Stimulated activated naive CD4-positive, alpha-beta T cell treated with Interleukin-2 at 50 U/mL for 16 hours (primary cell): ENCODE measurements at regions not wholly inside any gene's neighbourhood (a gene's known extent, or its start where the extent isn't known, plus 50 kb on each side); places are given as distances from the start of the nearest gene placed in this dataset.

ENCODE experiments used
- DNase-seq: peaks from one replicate; lab custom pipeline; 2025; lab: John Stamatoyannopoulos, UW

DNA sequence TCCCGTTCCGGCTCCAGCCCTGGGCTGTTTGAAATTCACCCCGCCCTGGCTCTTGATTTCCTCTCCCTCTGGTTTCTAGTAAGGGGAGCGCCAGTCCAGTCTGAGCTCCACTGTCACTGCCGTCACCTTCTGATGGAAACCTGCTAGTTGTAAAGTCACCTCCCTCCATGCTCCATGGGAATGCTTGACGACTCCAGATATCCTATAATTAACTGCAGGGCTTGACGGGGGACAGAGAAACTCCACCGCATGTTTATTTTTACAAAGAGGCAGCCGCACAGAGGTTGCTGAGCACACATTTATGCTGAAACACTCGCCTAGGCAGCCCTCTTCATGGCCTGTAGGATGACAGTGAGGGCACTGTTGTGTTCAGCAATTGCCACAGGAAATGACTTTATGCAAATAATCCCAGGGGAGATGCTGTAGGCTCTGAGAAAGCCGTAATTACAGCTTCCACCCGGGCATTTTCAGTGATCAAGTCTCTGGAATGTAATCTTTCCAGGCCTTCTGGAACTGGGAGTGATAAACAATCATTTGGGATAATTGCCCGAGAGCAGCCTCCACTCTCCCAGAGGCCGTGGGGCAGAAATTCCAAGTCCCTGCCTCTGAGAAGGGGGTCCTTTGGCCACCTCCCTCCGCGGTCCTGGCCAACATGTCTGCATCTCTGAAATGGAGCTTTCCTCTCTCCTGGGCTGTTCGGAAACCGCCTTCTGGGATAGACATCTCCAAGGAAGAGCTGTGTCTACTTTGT is 300.5 kb downstream of the KLF6 start:
- no peak for DNase-seq

DNA sequence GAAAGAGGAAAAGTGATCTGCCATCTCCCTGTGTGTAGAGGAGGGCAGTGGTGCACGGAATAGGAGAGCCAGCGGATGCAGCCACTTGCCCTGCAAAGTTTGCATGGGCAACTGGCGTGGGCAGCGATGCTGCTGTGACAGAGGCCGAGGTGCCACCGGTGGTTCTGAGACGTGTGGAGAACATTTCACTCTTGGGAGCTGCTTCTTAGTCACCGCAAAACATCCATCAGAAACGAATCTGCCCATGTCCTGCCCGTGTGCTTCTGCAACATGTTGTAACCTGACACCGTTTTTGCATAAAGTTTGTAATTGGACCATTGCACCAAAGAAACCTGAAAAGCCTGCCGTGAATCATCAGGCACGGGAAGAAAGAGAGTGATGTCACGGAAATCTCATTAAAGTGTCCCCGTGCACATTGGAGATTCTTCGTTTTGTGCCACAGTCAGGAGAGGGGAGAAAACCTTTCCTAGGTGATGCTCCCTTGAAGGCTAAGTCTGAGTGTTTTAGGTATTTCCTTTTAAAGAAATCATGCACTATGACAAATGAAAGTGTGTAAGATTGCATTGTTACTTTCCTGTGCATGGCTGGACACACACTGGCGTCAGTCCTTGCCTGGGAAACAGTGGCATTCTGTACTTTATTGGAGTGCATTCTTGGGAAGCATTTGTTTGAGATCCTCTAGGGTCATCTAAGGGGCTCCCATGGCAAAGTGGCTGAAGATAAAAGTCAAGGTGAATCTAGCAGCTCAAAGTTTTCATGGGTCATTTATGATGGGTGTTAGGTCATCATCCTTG is 302.6 kb downstream of the KLF6 start:
- no peak for DNase-seq

DNA sequence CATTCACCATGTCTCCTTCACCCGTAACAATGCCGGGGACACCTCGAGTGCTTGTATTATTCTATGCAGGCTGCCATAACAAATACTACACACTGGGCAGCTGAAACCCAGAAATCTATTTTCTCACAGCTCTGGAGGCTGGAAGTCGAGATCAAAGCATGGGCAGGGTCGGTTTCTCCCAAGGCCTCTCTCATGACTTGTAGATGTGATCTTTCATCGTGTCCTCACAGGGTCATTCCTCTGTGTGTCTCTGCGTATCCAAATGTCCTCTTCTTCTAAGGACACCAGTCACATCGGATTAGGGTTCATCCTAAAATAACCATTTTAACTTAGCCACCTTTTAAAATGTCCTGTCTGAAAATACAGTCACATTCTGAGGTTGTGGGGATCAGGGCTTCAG is 303.5 kb downstream of the KLF6 start:
- DNase-seq, result no peak

DNA sequence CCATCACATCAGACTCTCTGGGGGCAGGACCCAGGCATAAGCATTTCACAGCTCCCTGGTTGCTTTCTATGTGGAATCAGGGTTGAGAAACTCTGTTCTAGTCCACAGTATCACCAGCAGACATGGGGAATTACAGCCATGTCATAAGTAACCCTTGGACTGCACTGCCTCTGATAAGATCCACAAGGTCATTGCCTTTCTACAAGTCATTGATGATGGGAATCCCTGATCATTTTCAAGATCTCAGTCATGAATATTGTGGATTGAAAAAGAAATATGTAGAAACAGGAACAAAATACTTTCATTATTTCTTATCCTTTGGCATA is 304.1 kb downstream of the KLF6 start:
- no peak for DNase-seq

DNA sequence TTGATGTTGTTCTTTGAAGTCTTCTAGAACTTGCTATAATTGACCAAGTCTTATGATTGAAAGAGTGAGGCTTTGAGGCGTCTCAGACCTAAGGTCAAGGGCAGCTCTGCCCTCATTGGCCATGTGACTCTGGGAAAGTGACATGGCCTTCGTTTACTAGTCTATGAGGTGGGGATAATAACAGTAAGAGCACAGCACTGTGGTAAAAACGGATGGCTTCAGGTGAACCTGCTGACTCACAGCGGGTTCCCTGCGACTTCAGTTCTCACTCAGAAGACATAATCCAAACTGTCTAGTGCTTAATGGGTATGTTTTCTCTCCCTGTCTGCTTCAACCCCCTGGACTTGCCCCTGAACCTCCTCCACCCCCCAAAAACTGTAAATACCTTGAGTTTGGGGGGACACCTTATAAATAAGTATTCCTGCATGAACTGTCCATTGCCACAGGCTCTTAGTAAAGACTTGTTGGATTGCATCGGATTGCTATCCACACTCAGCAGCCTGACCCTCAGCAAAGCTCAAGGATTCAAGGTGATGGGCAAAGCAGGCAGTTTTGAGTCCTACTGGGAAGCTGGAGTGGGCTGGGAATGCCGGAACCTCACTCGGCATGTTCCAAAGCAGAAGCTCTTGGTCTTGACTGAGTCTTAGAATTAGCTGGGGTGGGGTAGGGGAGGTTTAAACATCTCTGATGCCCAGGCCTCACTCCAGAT is 304.6 kb downstream of the KLF6 start:
- DNase-seq, result no peak

DNA sequence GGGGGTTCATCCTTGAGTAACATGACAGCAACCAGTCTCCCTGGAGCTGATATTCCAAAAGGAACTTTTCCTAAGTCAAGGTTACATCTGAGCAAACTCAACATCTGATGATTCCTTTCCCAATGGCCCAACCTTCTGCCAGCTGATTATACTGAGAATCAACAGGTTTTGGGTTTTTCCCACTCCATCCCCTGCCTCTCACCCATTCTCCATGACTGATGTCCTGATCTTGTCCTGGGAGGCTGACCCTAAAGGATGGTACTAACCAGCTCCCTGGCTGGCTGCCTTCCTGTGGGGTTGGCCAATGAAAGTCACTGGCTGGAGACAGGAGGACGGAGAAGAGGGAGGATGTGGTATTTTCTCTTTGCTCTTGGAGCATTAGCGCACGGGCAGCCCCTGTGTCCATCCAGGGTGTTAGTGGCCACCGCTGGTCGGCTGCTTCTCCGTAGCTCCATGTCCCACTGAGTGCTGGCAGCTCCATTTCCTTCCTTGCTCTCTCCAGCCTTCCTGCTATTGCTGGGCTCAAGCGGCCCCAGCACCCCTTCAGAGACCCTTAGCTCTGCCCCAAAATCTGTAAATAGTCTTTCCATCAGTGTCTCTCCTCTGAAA is 306.2 kb upstream of the PITRM1 start:
- DNase-seq, result no peak

DNA sequence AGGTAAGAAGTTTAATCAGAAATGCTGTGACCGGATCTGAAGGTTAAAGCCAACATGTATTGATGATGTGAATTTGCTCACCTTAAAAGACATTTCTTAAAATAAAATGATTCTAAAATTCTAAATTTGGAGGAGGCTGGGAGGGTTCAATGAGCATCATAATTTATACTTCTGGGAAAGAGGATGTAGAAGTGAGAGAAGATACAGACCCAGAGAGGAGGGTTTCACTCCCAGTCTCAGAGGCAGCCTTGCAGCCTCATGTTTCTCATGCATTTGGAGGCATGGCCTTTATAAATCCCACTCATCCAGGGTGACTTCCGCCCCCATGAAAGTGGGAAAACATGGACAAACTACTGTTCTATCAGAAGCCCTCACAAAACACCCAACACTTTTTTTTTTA is 305.6 kb upstream of the PITRM1 start:
- DNase-seq, result no peak

DNA sequence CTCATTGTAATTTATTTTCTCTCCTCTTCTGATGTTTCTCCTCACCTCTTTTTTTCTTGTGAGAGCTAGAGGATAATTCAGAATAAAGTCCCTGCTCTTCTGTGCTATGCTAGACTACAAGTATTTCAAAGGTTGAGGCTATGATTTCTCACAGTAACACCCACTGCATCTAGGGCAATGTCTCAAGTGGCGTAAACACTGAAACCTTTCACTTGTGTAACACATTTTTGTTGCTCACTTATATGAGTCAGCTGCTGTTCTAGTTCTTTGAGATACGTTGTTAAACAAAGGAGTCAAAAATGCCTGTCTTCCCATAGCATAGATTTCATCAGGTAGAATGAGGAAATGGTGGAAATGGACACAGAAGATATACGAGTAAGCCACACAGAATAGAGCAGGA is 305.1 kb upstream of the PITRM1 start:
- no peak for DNase-seq

DNA sequence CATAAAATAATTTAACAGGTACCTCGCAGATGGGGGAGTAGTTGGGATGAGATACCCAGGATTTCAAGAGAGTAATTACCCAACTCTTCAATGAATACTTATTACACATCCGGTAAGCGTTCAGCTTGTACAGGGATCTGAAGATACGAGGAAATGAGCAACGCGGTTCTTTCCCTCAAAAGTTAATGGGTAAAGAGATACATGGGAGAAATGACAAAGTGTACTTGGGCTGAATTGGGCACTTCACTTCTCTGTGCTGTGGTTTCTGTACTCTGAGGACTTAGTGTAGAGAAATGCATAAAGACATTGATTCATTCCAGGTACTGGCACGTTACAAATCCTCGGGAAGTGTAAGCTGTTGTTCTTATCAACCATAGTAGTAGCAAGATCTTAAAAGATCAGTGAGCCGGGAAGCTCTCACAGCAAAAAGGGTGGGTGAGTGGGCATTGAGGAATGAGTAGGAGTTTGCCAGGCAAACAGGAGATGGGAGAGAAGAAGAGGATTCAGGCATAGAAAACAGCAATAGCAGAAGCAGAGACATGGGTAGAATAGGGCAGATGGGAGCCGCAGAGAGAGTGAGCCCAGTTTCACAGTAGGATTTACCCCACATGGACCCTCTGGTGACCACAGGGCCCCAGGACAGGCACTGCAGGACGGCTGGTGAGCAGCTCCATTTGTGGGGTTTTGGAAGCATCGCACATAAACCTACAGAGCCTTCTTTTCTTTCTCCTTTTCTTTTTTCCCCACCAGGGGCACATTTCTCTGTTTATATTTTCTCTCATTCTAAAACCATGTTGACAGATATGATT is 304.3 kb upstream of the PITRM1 start:
- DNase-seq, result no peak

DNA sequence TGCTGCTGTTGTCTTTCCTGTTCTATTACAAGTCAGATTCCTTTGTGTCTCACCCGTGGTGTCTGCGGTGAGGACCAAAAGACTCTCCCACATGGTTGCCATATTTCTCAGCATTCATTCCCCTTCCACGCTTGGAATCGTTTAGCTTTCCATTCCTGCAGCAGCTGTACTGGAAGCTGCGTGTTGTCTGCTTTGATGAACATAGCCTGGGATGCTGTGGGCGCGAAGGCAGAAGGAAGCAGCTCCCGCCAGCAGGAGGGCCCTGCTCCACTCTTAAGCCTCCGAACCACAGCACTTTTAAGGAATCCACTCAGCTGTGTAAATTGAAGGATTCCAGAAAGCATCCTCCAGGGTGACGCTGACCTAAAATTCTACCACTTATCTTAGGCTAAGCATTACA is 303.6 kb upstream of the PITRM1 start:
- DNase-seq, result no peak

DNA sequence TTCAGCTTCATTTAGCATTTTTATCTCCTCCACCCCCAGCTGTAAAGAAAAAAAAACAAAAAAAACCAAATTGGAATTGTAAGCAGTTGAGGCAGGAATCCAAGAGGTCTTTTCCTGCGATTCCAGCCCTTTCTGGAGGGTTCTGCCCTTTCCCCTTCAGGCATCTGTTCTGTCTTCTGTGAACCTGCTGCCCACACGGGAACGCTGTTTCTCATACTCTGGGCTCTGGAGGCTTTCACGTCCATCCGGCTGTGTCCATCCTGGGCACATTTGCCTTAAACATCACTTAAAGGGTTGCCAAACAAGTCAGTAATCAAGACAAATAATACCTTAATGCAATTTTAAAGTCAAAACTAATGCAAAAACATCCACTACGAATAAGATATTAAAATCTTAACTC is 302.8 kb upstream of the PITRM1 start:
- no peak for DNase-seq

DNA sequence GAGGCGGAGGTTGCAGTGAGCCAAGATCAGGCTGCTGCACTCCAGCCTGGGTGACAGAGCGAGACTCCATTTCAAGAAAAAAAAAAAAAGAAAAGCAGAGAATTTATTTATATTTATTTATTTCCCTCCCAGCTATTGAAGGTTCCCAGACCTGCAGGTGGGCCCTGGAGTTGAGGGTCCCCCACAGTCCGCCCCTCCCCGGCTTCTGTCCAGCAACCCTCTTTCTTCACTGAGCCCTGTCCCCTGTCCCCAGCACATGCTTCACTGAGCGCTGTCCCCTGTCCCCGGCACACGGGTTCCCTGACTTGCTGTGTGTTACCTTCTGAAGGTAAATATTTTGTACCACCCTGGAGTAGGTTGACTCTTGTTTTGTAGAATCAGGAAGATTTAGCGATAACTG is 301.7 kb upstream of the PITRM1 start:
- DNase-seq, result no peak

DNA sequence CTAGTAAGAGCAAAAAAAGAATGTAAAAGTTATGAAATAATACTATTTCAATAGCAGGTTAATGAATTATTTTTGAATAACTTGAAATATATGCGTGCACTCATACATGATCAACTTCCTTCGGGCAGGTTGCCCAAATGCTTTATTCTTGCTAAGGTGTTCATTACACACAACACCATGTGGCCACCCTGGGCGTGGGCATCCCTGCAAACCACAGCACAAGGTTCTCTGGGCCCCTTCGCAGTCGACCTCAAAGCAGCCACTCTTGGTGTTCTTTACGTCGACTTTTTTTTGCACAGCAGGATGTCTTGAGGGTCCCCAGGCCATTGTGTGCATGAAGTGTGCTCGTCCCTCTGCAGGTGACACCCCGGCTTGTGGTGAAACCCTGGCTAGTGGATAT is 300.7 kb upstream of the PITRM1 start:
- no peak for DNase-seq

DNA sequence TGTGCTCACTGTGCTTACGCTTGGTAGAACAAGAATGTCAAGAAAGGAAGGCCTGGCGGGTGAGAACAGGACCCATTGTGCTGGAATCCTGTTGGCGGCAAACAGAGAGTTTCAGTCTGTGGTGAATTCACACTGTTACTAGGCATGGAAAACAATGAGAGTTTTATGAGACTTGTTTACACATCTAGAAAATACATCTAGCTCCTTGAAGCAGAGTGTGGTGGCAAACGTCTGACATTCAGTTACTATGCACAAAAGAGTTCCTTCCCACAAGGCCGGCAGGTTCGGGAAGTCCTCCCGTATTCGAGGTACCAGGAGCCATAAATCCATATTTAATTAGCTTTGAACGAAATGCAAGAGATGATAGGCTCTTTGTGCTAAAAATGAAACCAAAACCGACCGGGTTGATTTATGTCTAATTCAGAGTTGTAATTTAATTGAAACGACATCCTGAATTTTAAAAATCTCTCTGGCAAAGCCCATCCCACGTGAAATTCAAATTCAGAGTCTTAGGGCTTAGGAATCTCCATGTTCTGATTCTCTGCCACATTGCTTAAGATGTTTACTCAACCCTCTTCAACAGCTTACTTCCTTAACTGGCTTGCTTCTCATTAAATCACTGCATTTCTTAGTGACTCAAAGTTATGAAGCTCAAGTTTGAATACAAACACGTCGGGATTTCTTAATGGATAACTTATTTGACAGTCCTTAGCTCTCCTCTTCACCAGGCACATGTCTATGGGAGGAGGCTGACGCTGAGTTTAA is 299.9 kb upstream of the PITRM1 start:
- no peak for DNase-seq

DNA sequence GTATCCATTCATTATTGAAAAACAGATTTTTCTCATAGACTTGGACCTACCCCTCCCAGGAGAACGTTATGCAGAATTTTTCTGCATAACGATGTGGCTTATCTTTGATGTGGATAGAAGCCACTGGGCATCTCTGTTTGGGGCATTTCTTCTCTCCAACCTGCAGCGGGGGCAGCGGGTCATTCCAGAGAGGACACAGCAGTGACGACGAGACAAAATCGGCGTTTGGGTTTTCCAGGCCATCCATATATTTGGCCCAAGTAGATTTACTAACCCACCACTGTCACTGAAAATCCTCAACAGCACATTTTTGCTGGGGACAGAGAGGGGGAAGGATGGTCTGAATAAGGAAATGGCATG is 299.3 kb upstream of the PITRM1 start:
- DNase-seq, result no peak

DNA sequence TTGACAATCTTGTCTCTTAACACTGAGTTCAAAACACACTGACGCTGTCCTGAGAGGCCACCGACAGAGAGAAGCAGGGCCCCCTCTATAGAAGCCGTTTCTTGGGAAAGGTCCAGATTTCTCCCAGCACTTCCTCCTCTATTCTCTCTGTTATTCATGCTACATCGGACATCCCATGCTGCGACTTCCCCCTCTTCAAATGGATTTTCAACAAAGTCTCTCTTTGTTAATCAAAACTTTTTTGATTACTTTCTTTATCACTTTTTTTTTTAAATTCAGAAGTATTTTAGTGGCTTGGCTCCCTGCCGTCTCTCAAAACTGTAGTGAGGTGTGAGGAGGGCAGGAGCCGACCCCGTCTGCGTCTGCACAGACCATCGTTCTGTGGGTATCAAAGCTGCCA is 298.9 kb upstream of the PITRM1 start:
- no peak for DNase-seq

DNA sequence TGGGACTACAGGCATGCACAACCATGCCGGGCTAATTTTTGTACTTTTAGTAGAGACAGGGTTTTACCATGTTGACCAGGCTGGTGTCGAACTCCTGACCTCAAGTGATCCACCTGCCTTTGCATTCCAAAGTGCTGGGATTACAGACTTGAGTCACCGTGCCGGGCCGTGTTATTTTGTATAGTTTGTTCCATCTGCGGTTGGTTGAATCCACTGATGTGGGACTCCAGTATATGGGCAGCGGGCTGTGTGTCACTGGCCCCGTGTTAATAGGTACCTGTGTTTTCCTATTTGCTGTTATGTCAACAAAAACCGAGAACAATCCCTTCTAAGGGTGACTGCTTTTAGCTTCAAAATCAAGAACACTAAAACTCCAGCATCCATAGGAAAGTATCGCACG is 297.6 kb upstream of the PITRM1 start:
- DNase-seq, result no peak

DNA sequence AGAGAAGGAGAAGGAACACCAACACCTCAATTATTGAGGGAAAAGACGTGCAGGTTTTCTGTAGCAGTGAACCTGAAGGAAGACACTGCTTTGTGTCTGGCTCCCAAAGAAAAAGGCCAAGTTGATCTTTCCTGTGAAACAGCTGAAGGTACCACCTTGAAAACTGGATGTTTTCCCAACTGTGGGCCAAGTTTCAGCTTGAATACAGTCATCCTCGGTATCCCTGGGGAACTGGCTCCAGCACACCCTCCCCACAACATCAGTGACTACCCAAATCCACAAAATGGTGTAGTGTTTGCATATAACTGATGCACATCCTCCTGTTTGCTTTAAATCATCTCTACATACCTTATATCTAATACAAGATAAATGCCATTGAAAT is 297.0 kb upstream of the PITRM1 start:
- no peak for DNase-seq

DNA sequence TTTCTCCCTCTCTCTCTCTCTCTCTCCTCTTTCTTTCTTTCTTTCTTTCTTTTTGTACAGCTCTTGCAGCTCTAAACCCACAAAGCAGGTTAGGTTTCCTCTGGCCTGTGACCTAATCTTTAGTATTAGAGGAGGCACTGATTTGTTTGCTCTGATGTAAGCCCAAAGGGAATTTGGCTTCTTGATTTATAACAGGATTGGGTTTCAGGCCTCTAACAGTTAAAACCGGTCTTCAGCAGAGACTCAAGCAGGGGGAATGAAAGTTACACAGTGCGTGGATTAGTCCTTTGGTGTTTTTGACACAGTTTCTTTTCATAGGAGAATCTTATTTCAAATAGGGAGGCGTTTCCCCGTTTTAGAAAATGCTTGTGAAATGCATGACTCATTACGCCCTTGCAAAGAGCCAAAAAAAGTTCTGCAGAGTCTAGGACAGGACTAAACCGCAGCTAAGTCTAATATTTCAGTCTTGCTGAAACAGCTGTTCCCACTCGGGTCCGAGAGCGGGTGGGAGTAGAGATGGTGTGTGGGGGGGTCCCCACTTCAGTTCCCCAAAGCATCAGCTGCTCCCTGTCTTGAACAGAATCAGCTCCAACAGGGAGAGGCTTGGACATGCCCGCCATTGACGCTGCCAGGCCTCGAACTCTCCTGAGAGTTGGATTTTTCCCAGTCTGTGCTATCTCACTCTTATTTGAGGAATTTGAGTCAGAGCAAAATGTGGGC is 296.5 kb upstream of the PITRM1 start:
- DNase-seq, result peak; percentile 37

DNA sequence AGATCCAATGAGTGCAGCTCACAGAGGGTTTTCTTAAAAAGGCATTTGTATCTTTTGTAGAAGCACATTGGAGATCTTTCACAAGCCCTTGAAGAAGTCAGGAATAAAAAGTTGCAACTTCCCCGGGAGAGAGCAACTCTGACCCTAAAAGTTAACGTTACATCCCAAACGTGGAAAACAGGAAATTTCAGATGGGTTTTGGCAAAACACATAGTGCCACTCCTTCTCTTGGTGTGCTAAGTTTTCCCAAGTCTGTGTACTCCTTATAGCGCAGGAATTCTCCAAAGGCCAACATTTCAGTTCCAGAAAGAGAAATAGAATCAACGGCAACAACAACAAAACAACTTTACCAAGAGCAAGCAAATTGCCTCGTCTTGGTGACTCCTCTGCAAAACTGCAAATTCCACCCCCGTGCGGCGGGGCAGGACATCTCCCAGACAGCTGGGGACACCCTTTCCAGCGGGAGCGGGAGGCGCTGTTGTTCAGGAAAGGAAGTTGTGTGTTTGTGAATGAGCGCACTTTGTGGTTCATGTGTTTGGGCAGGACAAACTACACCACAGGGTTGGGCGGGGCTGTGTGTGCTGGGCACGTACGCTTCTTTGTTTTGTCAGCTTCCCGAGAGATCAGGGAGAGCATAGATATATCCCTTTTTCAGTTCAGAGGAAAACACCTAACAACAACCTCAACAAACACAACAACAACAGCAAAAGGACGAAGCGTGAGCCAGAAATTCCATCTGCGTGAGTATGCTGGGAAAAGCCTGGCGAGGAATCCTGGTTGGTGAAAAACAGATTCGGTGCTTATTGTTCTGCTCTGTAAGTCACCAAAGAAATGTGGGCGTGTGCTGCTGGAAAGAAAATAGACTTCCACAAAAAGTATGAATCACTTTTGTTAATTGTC is 294.7 kb upstream of the PITRM1 start:
- DNase-seq, result no peak
